ENCODE measurements at regions not wholly inside any gene's neighbourhood (a gene's known extent, or its start where the extent isn't known, plus 50 kb on each side); places are given as distances from the start of the nearest gene placed in this dataset.

DNA sequence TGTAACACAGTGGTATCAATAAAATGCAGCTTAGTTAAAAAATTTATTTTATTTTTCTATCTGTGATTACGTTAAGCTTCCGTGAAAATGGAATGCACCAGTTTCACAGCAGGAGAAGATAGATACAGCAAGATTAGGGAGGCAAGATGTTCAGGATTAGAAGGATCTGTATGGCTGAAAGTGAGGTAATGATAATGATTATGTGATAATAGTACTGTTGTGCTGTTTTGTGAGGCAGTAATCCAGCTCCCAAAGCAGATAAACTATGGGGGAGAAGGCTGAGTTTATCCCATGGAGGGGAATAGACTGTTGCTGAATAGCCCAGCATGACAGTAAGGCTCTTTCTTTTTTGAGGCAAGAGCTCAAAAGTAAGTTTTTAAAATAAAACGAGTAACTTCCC is 216.1 kb upstream of the PRPS1L1 start:
- DNase-seq (ENCODE audit: low read depth in 2 of 2) = no peak

DNA sequence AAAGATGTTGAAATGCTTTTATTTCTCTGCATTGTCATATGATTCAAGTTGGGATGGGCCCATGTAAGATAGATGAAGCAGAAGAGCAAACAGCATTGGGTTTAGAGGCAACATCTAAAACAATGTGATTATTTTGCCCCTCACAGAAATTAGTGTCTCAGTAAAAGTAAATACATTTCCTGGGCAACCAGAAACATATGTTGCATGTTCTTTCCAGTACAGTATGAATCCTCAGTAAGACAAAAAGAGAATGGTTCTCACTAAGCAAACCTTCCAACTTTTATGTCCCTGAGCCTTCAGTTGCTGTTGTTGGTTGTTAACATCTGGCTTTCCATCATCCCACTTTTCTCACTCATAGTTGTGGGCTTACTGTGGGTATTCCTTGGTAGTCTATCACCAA is 222.5 kb upstream of the PRPS1L1 start:
- no peak for DNase-seq (ENCODE audit: low read depth in 2 of 2)

DNA sequence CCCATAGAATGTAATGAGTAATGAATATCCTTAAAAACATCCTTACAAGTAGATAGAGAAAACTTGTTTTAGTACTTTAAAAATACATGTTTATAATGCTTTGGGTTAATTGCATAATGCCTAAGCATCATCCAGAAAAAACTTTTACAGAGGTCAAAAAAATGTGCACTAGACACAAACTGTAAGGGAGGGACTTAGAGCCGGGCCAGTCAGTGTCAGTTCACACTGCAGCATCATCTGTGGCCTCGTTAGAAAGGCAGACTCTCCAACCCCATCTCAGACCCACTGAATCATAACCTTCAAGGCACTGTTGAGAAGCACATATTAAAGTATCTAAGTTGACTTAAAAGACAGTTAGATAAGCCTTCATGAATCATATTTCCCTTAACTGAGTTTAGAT is 230.1 kb upstream of the PRPS1L1 start:
- no peak for DNase-seq (ENCODE audit: low read depth in 2 of 2)

DNA sequence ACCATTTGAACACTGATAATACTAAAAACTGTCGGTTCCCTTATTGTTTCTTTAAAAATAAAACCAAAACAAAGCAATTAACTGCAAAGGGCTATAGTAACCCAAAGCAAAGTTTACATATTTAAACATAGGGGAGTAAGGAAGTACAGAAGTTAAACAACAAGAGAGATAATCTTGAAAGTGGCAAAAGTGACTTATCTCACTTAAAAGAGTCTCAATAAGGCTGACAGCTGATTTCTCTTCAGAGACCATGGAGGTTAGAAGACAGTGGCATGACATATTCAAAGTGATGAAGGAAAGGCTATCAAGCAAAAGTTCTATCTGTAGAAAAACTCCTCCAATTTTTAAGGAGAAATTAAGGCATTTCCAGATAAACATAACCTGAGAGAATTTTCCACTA is 233.5 kb upstream of the HDAC9 start:
- no peak for DNase-seq (ENCODE audit: low read depth in 2 of 2)

DNA sequence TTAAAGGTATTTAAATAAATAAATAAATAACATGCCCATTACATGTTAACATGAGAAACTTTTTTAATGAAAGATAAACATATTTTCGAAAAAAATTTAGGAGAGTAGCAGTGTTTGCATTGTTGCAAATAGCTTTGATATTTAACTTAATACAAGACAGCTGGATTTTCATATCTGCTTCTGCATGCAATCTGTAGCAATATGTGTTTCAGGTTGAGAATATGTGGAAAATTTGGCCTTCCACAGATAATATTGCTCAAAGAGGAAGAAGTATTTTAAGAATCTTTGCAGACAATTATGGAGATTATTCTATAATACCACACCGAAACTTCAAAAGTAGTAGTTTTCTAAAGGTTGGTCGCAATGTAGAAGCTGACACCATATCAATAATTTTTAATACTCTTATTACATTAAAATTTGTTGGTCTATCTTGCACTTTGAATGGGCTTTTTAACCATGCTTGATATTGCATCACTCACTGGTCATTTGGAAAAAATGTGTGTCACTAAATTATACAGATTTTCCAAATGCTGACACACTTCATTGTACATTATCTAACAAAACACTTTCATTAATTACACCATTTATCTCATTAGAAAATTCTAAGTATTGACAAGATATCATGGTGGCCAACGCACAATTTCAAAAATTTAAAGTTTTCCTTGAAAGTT is 229.8 kb upstream of the HDAC9 start:
- no peak for DNase-seq (ENCODE audit: low read depth in 2 of 2)

DNA sequence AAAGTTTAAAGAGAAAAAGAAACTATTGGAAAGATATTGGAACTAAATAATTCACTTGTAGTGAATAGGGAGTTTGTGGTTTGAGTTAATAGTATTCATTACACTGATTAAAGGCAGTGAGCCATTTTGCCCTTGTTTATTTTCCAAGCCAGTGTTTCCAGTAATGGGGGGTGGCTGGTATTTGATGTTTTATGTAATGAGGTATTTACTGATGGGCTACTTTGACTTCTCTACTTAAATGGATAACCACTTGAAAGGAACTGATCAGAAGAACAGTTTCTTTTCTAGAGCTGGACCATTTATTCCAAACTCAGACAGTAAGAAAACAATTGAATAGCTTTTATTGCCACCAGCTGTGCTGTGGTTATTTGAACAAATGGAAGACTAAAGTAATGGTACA is 227.0 kb upstream of the HDAC9 start:
- DNase-seq (ENCODE audit: low read depth in 2 of 2) = no peak

DNA sequence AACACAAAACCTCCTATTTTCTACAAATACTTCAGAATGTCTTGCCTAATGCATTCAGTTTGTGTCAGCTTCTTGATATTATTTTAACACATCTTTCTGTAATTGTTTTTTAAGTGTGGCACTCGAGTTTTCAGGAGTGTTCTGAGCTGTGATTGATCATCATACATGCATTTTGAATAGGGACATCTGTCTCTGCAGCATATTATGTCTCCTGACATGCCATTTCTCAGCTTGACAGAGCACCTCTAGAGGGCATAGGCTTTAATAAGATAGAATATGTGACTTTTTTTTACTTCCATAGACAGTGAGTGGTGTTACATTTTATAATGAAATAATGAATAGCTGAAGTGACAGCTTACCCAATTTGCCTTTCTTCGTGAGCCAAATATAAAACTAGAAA is 219.2 kb upstream of the HDAC9 start:
- no peak for DNase-seq (ENCODE audit: low read depth in 2 of 2)

DNA sequence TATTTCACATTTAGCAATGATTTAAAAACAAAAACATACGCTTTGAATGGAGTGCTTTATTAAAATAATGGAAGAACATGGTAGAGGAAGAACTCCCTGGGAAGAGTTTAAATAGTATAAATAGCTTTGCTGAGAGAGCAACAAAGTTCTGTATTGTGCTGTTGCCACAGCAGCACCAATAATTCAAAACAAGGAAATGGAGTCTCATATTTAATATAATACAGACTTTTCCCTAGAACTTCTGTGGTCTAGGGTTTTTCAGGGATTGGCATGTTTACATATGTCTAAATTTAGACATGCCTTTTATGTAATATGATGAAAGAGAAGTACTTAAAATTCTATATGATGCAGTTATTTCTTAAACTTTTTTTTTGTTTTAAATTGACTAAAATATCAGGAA is 217.2 kb upstream of the HDAC9 start:
- peak; percentile 6 to 11 for DNase-seq (ENCODE audit: low read depth in 2 of 2)

DNA sequence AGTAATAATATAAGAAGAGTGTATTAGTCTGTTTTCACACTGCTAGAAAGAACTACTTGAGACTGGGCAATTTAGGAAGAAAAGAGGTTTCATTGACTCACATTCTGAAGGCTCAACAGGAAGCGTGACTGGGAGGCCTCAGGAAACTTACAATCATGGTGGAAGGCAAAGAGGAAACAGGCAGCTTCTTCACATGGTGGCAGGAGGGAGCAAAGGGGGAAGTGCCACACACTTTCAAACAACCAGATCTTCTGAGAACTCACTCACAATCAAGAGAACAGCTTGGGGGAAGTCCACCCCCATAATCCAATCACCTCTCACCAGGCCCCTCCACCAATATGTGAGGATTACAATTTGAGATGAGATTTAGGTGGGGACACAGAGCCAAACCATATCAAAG is 212.5 kb upstream of the HDAC9 start:
- DNase-seq (ENCODE audit: low read depth in 2 of 2) = no peak

DNA sequence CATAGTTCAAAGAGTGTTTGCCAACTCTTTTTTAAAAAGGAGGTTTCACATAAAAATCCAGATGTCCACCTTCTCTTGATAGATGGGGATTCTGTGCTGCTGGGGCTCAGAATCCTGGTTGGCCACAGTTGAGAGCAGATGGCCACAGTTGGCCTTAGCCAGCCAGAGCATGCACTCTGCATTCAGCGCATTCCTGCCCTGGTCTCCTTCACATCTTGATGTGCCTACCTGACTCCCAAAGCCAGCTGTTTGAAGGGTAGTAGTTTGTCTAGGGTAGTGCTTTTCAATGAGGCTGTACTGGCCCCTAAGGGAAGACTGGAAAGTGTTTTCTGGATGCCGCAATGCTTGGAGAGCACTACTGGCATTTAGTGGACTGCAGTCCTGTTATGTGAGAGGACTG is 208.1 kb upstream of the HDAC9 start:
- DNase-seq (ENCODE audit: low read depth in 2 of 2) = no peak

DNA sequence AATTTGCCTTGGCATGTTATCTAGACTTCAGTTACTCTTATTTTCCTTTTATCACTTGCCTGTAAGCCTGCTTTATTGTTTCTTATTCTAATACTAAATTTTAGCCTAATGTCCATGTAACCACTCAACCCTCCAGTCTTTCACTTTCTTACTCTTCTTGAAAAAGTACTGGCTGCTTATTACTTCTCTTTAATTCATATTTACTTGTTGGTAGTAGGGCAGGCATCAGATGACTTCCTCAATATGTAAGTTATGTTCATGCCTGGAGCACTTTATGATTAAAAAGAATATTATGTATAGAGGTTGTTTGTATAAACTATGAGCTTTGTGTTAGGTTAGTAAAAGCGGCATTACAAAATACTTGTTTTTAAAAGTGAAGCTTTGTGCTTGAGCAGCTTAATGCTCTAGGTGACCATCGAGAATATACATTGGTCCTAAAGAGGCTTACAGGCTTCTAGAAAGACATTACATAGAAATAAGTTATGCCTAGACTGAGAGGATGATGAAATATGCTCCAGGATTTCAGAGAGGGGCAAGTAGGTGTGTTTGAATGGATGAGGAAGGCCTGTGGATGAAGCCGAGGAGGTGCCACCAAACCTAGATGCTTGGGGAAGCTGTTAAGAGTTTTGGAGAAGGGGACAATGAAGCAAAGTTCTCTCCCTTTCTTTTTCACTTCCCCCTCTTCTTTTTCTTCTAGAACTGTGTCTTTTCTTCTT is 207.1 kb upstream of the HDAC9 start:
- DNase-seq (ENCODE audit: low read depth in 2 of 2) = no peak

DNA sequence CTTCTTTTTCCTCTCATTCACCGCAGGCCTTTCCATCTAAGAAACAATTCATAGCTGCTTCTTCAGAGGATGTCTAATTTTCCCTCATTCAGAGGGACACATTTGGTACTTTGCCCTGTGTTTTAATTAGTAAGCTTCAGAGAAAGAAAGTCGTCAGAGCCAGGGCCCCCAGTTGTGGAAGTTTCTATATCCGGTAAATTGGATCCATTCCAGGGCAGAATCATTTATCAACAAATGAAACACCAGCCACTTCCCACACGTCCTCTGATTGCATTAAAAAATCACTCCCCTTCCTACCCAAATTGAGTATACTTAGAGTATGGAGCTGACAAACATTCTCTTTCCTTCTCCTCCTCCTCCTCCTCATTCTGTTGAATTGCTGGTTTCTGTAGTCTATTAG is 205.8 kb upstream of the HDAC9 start:
- no peak for DNase-seq (ENCODE audit: low read depth in 2 of 2)

DNA sequence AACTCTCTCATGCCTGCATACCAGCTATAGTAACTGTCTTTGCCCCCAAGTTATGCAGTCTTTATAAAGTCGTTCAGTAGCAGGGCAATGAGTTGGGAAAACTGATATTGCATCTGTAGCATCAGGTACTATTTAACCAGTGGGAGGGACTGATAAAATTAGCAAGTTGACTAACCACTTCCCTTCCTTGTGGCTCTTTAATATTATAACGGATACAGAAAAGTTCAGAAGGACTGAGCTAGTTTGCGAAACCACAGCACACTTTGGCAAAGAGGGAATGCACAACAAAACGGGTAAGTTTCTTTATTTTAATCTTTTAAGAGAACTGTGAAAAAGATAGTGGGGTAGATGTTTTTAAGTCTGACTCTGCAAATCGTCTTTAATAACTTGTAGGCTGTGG is 205.3 kb upstream of the HDAC9 start:
- no peak for DNase-seq (ENCODE audit: low read depth in 2 of 2)

DNA sequence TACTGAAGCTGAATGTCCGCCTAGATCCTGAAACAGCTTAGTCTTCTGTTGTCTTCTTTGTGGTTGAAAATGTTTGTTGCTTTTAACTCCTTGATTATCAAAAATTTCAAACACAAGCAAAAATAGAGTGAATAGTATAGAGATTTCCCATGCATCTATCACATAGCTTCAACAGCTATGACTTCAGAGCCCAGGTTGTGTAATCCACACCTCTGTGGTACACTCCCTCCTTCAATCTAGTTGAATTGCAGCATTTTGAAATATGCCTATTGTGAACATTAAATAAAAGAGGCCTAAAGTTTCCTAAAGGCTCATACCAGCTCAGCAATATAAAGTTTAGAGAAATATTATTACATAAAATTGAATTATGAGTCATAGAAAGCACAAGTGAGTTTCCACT is 204.7 kb upstream of the HDAC9 start:
- no peak for DNase-seq (ENCODE audit: low read depth in 2 of 2)

DNA sequence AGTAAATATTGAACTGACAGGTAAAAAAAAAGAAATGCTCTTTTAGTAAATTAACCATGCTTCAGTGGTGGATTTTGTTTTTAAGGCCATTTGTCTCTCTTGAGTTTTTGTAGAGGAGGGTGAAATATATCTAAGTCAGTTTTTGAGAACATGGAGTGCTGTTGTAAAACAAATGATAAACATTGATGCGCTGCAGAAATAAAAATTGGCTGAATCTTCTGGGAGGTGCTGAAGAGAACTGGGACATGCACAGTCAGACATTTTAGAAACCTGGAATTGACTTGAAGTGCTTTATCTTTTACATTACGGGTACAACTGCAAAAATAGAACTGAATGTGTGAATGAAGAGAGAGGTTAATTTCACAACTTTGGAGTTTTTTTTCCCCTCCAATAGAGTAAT is 203.0 kb upstream of the HDAC9 start:
- no peak for DNase-seq (ENCODE audit: low read depth in 2 of 2)

DNA sequence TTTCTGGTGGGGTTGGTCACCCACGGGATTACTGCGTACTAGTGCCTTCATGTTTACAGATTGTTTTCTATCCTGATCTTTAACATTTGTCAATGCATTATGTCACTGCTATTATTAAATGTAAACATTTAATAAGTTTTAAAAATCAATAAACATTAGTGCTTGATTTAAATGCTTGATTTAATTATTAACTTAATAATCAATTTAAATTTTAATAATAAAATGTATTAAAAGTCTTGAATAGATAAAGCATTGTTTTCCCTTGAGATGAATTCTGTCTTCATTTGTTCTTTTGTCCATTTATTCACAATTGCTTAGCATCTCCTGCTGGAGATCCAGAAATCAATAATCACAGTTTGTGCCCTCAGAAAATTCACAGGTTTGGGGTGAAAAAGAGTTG is 201.8 kb upstream of the HDAC9 start:
- no peak for DNase-seq (ENCODE audit: low read depth in 2 of 2)

DNA sequence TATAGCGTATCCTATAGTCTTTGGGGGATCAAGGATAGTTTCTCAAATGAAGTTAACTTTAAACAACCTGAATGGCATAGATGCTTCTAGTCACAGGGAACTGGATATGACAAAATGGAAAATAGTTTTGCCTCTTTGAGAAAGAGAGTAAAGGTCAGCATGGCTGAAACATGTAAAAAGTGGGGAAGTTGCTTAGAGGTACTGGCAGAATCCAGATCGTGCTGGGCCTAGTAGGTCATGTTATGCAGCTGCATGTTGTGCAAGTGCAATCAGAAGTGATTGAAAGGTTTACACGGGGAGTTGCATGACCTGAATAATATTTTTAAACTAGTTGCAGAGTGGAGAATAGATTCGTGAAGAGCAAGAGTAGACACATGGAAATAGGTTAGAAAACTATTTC is 201.1 kb upstream of the HDAC9 start:
- DNase-seq (ENCODE audit: low read depth in 2 of 2) = no peak

DNA sequence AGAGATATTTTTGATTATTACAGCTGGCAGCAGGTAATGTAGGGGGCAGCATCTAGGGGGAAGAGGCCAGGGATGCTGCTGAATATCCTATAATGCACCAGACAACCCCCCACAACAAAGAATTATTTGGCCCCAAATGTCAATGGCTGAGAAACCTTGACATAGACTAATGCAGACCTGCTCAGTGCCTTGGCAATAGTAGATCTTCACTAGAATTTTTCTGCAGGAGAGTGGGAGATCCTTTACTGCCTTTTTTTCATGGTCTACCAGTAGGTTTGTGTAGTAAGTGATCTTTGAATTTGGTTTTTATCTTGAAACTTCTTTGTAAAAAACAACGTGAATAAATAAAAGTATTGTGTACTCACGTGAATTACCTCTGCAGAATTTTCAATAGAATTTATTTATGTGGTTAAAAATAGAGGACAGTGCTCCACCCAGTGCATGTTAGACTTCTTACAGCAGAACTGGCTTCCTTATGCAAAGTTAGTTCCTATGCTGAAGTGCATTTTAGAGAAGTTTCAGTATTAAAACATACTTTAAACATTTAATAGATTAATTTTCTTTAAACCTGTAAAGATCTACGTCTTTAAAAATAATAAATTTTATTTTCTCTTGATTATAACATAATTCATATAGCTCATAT is 199.6 kb upstream of the HDAC9 start:
- DNase-seq (ENCODE audit: low read depth in 2 of 2) = no peak

DNA sequence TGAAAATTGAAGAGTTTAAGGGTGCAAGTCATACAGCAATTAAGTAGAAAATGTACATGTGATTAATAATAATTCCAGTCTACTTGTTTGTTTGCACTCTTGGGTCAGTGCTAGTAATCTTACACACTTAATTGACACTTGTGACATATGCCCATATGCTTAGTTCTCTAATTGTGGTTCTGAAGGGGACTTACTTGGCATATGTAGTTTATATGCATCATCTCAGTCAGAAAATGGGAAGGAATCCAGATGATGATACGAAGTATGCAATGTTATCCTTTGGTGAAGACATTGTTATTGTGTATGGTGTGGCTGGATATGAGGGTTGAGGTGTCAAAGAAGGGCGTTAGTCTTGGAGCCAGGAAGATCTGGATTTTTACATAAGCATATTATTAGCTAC is 193.5 kb upstream of the HDAC9 start:
- no peak for DNase-seq (ENCODE audit: low read depth in 2 of 2)

DNA sequence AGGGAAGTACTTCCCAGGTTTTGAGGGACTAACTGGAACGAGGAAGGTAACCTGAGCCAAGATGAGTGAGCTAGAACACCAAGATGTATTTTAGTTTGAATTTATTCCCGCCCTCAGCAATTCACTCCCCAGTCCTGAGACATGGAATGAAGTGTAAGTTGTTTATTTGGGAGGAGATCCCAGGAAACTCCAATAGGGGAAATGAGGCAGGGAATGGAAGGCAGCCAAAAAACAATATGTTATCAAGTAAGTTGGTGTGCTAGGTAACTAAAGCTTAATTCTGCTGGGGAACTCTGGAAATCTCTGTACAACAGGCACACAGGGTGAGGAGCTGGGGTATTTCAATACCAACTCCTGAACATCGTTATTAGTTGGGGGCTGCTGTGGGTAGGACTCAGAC is 189.7 kb upstream of the HDAC9 start:
- no peak for DNase-seq (ENCODE audit: low read depth in 2 of 2)

DNA sequence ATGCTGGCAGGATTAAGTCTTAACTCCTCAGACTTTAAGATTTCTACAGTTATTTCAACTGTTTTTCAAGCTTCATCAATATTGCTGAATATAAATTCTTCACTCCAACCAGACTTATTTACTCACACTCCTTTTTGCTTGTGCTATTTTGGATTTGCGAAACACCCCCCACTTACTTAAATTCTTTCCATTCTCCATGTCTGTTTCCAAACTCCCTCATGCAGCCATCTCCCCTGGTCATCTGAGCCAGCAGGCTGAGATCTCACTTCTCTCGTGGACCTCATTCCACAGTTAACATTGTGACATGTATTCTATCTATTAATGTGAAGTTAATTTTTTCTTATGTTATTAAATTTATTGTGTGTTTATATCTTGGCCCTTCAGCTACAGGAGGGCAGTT is 188.9 kb upstream of the HDAC9 start:
- no peak for DNase-seq (ENCODE audit: low read depth in 2 of 2)

DNA sequence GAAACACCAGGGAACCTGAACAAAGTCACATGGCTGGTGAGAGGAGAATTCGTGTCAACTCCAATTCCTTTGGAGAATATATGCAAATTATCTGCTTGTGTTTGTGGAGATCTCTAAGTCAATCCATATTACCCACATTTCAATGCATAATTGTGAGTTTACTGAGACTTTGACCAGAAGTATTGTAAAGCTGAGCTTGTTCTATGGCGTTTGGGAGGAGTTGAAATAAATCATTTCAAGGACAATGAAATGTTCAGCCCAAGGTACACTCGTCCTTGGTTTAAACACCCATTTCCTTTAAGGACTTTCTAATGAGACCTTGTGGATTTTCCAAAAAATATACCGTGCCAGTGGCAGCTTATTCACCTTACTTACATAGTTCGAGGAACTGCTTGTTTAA is 186.6 kb upstream of the HDAC9 start:
- no peak for DNase-seq (ENCODE audit: low read depth in 2 of 2)

DNA sequence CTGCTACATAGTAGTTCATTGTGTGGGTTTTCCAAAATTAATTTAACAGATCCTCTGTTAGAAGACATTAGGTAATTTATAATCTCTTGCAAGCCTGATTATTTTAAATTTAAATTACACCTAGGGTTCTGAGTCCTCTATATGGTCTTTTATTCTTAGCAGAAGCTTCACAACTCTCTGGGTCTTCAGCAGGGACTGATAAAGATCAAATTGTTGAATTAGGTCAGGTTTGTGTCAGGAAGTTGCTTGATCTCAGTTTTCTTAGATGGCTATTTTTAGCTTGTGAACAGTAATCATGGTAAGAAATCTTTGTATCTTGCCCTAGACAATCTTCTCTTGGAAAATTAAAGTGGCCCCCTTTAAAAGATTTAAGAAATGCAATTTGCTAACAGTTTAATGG is 183.1 kb upstream of the HDAC9 start:
- DNase-seq (ENCODE audit: low read depth in 2 of 2) = no peak
